ENCODE measurements at regions not wholly inside any gene's neighbourhood (a gene's known extent, or its start where the extent isn't known, plus 50 kb on each side); places are given as distances from the start of the nearest gene placed in this dataset.

DNA sequence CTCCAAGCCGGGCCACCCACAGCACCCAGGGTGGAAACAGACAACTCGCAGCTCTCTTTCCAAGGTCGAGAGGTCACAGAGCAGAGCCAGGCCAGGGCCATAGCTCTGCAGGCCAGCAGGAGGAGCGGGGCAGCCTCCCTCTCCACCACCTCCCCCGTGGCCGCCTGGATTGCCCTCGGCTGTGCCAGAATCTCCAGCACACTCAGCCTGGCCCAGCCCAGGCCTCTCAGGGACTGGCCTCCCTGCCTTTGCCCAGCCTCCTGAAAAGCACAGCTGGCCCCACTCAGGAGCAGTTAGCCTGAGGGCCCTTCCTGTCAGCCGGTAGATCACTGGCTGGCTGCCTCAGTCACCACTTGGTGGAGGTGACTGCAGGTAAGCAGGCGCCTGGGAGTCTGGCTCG, 85.8 kb upstream of the SEC14L1 start:
- TF ChIP-seq, protein P1, sequence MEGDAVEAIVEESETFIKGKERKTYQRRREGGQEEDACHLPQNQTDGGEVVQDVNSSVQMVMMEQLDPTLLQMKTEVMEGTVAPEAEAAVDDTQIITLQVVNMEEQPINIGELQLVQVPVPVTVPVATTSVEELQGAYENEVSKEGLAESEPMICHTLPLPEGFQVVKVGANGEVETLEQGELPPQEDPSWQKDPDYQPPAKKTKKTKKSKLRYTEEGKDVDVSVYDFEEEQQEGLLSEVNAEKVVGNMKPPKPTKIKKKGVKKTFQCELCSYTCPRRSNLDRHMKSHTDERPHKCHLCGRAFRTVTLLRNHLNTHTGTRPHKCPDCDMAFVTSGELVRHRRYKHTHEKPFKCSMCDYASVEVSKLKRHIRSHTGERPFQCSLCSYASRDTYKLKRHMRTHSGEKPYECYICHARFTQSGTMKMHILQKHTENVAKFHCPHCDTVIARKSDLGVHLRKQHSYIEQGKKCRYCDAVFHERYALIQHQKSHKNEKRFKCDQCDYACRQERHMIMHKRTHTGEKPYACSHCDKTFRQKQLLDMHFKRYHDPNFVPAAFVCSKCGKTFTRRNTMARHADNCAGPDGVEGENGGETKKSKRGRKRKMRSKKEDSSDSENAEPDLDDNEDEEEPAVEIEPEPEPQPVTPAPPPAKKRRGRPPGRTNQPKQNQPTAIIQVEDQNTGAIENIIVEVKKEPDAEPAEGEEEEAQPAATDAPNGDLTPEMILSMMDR (IDR thresholded peaks at IDR 0.05) = no peak
- no peak for TF ChIP-seq POLR2A (IDR thresholded peaks at IDR 0.05)

All from testis (tissue), 2 donors.